K562 (cell line): ENCODE measurements at regions not wholly inside any gene's neighbourhood (a gene's known extent, or its start where the extent isn't known, plus 50 kb on each side); places are given as distances from the start of the nearest gene placed in this dataset.
A peak's percentile ranks its signal among the peaks of the same experiment; 100 is the strongest.

Experiments
- ARHGAP35 ChIP-seq: fragments of 450-650 bp; IDR thresholded peaks from 2 replicates; pipeline ENCODE4 v1.6.1; 2018; ENCODE audit not compliant: partially characterized antibody
- BCL6 ChIP-seq: fragments of 250-450 bp; sonication (Bioruptor Pico); IDR thresholded peaks from 2 replicates; pipeline ENCODE4 v1.4.0; 2020
- CAMTA2 ChIP-seq: fragments of 250-450 bp; sonication (Bioruptor Pico); conservative IDR thresholded peaks from 2 replicates; pipeline ENCODE4 v1.5.1; 2022
- CCAR2 ChIP-seq: fragments of 200-400 bp; formaldehyde crosslinking; IDR thresholded peaks from 2 replicates; pipeline ENCODE4 v1.6.1; 2017; ENCODE audit warnings: mild to moderate bottlenecking, low read depth, low read length
- EP300 ChIP-seq: IDR thresholded peaks from 2 replicates; pipeline ENCODE4 v1.6.1; 2012; ENCODE audit warnings: low read length, improper control_type of control experiment
- FOS ChIP-seq: IDR thresholded peaks from 3 replicates; pipeline ENCODE4 v1.6.1; 2011; ENCODE audit not compliant: insufficient read length; ENCODE audit errors: extremely low read depth
- GATA2 ChIP-seq: sonication (generic); formaldehyde crosslinking; IDR thresholded peaks from 2 replicates; pipeline ENCODE4 v1.4.0; 2020; ENCODE audit warnings: mild to moderate bottlenecking, missing genetic modification reagents
- HNRNPL ChIP-seq: fragments of 200-400 bp; formaldehyde crosslinking; IDR thresholded peaks from 2 replicates; pipeline ENCODE4 v1.6.1; 2017; ENCODE audit warnings: low read depth, mild to moderate bottlenecking, low read length
- MAFG ChIP-seq: fragments of 450-650 bp; conservative IDR thresholded peaks from 2 replicates; pipeline ENCODE4 v1.6.1; 2016; ENCODE audit warnings: missing genetic modification characterization, missing compliant biosample characterization
- NONO ChIP-seq, 2 experiments: fragments of 200-400 bp in 1 of 2; fragments of 450-650 bp in 1 of 2; formaldehyde crosslinking in 1 of 2; IDR thresholded peaks; 2 replicates each; pipeline ENCODE4 v1.6.1; 2017; ENCODE audit warnings: low read depth in 2 of 2, mild to moderate bottlenecking in 2 of 2, moderate library complexity in 2 of 2, low read length in 1 of 2
- NR1H2 ChIP-seq: sonication (generic); formaldehyde crosslinking; IDR thresholded peaks from 2 replicates; pipeline ENCODE4 v1.4.0; 2020; ENCODE audit warnings: mild to moderate bottlenecking, missing genetic modification reagents
- PHF20 ChIP-seq: fragments of 450-650 bp; IDR thresholded peaks from 2 replicates; pipeline ENCODE4 v1.6.1; 2018; ENCODE audit not compliant: partially characterized antibody
- POLR2A ChIP-seq: fragments of 450-650 bp; conservative IDR thresholded peaks from 2 replicates; pipeline ENCODE4 v1.6.1; 2016
- RFX7 ChIP-seq: fragments of 250-450 bp; sonication (Bioruptor Pico); IDR thresholded peaks from 2 replicates; pipeline ENCODE4 v1.5.1; 2021; ENCODE audit warnings: mild to moderate bottlenecking
- SREBF1 ChIP-seq: fragments of 150-350 bp; IDR thresholded peaks from 2 replicates; pipeline ENCODE4 v1.6.1; 2014; ENCODE audit warnings: antibody characterized with exemption, low read depth, low read length, borderline replicate concordance
- YY1 ChIP-seq, 3 experiments: IDR thresholded peaks; 2 replicates each; pipeline ENCODE4 v1.6.1; 2011; ENCODE audit warnings: low read length in 2 of 3, mild to moderate bottlenecking in 2 of 3, moderate library complexity in 2 of 3, borderline replicate concordance in 1 of 3, control low read depth in 1 of 3, low read depth in 1 of 3; ENCODE audit not compliant: insufficient read depth in 3 of 3, insufficient replicate concordance in 2 of 3, control insufficient read depth in 1 of 3, insufficient read length in 1 of 3; ENCODE audit errors: extremely low read depth in 1 of 3
- ZC3H11A ChIP-seq: IDR thresholded peaks from 2 replicates; pipeline ENCODE4 v1.6.1; 2012; ENCODE audit warnings: low read depth, low read length, improper control_type of control experiment
- ZEB2 ChIP-seq: fragments of 450-650 bp; IDR thresholded peaks from 2 replicates; pipeline ENCODE4 v1.6.1; 2016
- ZNF274 ChIP-seq: IDR thresholded peaks from 2 replicates; pipeline ENCODE4 v1.6.1; 2011; ENCODE audit warnings: low read depth, mild to moderate bottlenecking, low read length, moderate library complexity, borderline replicate concordance
- TF ChIP-seq, protein P1 (sequence below): fragments of 250-450 bp; sonication (Bioruptor Pico); IDR thresholded peaks from 2 replicates; pipeline ENCODE4 v1.5.0; 2022; ENCODE audit warnings: mild to moderate bottlenecking
- TF ChIP-seq, protein P2 (sequence below): fragments of 250-450 bp; sonication (Bioruptor Pico); IDR thresholded peaks from 2 replicates; pipeline ENCODE4 v1.5.0; 2020; ENCODE audit warnings: mild to moderate bottlenecking, borderline replicate concordance
- TF ChIP-seq, protein P3 (sequence below): sonication (generic); formaldehyde crosslinking; IDR thresholded peaks from 2 replicates; pipeline ENCODE4 v1.5.0; 2020; ENCODE audit warnings: missing genetic modification reagents
- TF ChIP-seq, protein P4 (sequence below): IDR thresholded peaks from 2 replicates; pipeline ENCODE4 v1.6.1; 2011; ENCODE audit not compliant: insufficient read length; ENCODE audit errors: extremely low read depth

DNA sequence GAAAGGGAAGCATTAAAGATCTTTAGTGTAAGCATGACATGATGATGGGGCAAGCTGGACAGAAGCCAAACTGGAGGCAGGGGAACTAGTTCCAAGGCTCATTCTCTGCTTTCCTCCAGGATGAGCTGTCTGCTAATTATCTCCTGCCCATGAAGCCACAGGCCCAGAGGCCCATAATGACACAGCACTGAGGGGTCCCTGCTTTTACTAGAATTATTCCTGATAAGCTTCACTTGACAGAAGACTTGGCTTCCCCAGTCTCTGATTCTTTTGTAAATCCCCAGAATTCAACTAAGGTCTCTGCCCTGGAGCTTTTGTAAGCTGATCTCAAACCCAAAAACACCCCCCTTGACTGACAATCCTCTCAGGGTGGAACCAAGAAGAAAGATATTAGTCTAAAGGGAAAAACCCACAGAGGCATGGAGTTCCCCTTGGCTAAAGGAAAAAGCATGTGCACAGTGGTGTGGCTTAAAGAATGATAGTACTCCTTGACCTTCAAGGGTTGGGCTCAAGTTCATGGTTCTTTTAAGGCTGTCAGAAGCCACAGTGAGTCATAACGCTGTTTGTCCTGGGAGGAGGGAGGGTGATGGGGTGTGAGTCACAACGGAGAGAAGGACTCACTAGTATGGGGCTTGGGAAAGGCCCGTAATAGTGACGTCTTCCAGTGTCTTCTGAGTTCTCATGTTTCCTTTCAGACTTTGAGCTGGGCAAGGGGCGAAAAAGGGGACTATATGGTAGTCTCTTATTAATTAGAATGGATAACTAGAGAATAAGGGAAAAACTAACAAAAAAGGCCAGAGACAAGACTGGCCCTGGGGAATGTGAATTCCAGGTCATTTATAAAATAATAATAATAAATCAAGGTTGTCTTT, 146.0 kb upstream of the CPEB2 start (continued):
- TF ChIP-seq ZNF274 (no peak), ZEB2 (no peak), CAMTA2 (no peak), YY1 (IDR thresholded peaks at IDR 0.05; ENCODE audit: borderline replicate concordance in 1 of 3, control insufficient read depth in 1 of 3, extremely low read depth in 1 of 3, insufficient read depth in 3 of 3, insufficient read length in 1 of 3, insufficient replicate concordance in 2 of 3, low read depth in 1 of 3, low read length in 2 of 3) (peak in 1 of 3 experiments; percentile 41), MAFG (tag) (peak; percentile 44; the same call in 1 of the 2 replicates), ARHGAP35 (no peak), ZC3H11A (no peak), SREBF1 (no peak), POLR2A (no peak), NR1H2 (CRISPR knock-in tag) (no peak), PHF20 (peak; percentile 26), BCL6 (CRISPR knock-in tag) (no peak), EP300 (no peak), HNRNPL (no peak), GATA2 (CRISPR knock-in tag) (no peak), CCAR2 (no peak), NONO (IDR thresholded peaks at IDR 0.05; ENCODE audit: low read depth in 2 of 2, low read length in 1 of 2) (no peak), RFX7 (no peak), FOS (peak; percentile 72)
- TF ChIP-seq, protein P1, sequence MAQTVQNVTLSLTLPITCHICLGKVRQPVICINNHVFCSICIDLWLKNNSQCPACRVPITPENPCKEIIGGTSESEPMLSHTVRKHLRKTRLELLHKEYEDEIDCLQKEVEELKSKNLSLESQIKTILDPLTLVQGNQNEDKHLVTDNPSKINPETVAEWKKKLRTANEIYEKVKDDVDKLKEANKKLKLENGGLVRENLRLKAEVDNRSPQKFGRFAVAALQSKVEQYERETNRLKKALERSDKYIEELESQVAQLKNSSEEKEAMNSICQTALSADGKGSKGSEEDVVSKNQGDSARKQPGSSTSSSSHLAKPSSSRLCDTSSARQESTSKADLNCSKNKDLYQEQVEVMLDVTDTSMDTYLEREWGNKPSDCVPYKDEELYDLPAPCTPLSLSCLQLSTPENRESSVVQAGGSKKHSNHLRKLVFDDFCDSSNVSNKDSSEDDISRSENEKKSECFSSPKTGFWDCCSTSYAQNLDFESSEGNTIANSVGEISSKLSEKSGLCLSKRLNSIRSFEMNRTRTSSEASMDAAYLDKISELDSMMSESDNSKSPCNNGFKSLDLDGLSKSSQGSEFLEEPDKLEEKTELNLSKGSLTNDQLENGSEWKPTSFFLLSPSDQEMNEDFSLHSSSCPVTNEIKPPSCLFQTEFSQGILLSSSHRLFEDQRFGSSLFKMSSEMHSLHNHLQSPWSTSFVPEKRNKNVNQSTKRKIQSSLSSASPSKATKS, result no peak
- TF ChIP-seq, protein P2, sequence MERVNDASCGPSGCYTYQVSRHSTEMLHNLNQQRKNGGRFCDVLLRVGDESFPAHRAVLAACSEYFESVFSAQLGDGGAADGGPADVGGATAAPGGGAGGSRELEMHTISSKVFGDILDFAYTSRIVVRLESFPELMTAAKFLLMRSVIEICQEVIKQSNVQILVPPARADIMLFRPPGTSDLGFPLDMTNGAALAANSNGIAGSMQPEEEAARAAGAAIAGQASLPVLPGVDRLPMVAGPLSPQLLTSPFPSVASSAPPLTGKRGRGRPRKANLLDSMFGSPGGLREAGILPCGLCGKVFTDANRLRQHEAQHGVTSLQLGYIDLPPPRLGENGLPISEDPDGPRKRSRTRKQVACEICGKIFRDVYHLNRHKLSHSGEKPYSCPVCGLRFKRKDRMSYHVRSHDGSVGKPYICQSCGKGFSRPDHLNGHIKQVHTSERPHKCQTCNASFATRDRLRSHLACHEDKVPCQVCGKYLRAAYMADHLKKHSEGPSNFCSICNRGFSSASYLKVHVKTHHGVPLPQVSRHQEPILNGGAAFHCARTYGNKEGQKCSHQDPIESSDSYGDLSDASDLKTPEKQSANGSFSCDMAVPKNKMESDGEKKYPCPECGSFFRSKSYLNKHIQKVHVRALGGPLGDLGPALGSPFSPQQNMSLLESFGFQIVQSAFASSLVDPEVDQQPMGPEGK (CRISPR knock-in tag), result no peak
- TF ChIP-seq, protein P3, sequence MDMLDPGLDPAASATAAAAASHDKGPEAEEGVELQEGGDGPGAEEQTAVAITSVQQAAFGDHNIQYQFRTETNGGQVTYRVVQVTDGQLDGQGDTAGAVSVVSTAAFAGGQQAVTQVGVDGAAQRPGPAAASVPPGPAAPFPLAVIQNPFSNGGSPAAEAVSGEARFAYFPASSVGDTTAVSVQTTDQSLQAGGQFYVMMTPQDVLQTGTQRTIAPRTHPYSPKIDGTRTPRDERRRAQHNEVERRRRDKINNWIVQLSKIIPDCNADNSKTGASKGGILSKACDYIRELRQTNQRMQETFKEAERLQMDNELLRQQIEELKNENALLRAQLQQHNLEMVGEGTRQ (CRISPR knock-in tag), result no peak
- TF ChIP-seq, protein P4, sequence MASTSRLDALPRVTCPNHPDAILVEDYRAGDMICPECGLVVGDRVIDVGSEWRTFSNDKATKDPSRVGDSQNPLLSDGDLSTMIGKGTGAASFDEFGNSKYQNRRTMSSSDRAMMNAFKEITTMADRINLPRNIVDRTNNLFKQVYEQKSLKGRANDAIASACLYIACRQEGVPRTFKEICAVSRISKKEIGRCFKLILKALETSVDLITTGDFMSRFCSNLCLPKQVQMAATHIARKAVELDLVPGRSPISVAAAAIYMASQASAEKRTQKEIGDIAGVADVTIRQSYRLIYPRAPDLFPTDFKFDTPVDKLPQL, result no peak
